MCF 10A (cell line): ENCODE measurements at regions not wholly inside any gene's neighbourhood (a gene's known extent, or its start where the extent isn't known, plus 50 kb on each side); places are given as distances from the start of the nearest gene placed in this dataset.

Experiments
- BruUV-seq: library from RNA; stranded (reverse); fragments of 400-500 nt; replicated peaks from 2 replicates; lab custom pipeline; 2021; lab: Mats Ljungman, UMichigan
- CTCF ChIA-PET: fragments of 300-600 bp; sonication (Branson Sonifier 250); formaldehyde crosslinking; extraction: SDS; loops from one replicate; lab custom pipeline; 2021; ENCODE audit warnings: antibody characterized with exemption, inconsistent platforms; lab: Yijun Ruan, JAX
- POLR2A ChIA-PET: fragments of 300-600, 350-650 bp; sonication (Branson Sonifier 250); formaldehyde crosslinking; extraction: SDS; loops from one replicate; lab custom pipeline; 2020; ENCODE audit warnings: antibody characterized with exemption, inconsistent platforms; lab: Yijun Ruan, JAX
- DNase-seq: peaks from one replicate; pipeline ENCODE4 v3.0.0-alpha.2; 2018; ENCODE audit not compliant: unreplicated experiment
- H3K27ac Mint-ChIP-seq: one replicate; pipeline ENCODE4 v1.8.0; 2022; ENCODE audit warnings: mild to moderate bottlenecking, low read depth, mixed read lengths; ENCODE audit not compliant: unreplicated experiment
- H3K27me3 Mint-ChIP-seq: one replicate; pipeline ENCODE4 v1.8.0; 2022; ENCODE audit warnings: mixed read lengths; ENCODE audit not compliant: insufficient read depth, unreplicated experiment
- H3K36me3 Mint-ChIP-seq: one replicate; pipeline ENCODE4 v1.8.0; 2022; ENCODE audit warnings: mild to moderate bottlenecking, moderate library complexity, mixed read lengths; ENCODE audit not compliant: insufficient read depth, unreplicated experiment
- H3K4me1 Mint-ChIP-seq: one replicate; pipeline ENCODE4 v1.8.0; 2022; ENCODE audit warnings: mixed read lengths; ENCODE audit not compliant: insufficient read depth, unreplicated experiment
- H3K4me3 Mint-ChIP-seq: one replicate; pipeline ENCODE4 v1.8.0; 2022; ENCODE audit warnings: mild to moderate bottlenecking, moderate library complexity, mixed read lengths; ENCODE audit not compliant: unreplicated experiment
- H3K9me3 Mint-ChIP-seq: one replicate; pipeline ENCODE4 v1.8.0; 2022; ENCODE audit warnings: mixed read lengths; ENCODE audit not compliant: unreplicated experiment
- CTCF ChIP-seq: fragments of 200-600 bp; IDR thresholded peaks from one replicate; pipeline ENCODE4 v1.8.0; 2022; ENCODE audit warnings: antibody characterized with exemption, mild to moderate bottlenecking; ENCODE audit not compliant: unreplicated experiment
- intact Hi-C: fragments of 100-400 bp; cut with micrococcal nuclease; formaldehyde crosslinking; loops from 2 replicates; pipeline ENCODE4 v1.14.1; 2022

DNA sequence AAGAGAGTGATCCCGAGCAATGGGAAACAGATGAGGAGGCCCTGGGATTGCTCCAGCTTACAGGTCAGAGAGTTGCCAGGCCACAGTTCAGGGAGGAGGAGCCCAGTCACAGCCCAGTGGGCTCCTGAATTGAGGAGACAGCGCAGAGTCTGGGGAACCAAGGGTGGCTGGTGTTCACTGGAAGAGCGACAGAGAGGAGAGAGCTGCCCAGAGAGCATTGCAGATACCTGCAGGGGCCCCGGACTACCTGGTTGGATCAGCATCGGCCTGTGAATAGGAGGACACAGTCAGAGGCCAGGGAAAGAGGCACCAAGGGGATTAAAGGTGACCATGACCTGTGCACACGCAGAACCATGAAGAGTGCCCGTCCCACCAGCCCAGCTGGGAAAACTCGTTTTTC is 648.6 kb downstream of the TBC1D22A start:
- no peak for DNase-seq
- H3K4me3 Mint-ChIP-seq, result no peak overlapping the region
- no peaks in the 10 kb centered on the region for H3K36me3 Mint-ChIP-seq
- no peak overlapping the region for H3K27ac Mint-ChIP-seq
- TF ChIP-seq CTCF, result no peak
- no TSS peak for BruUV-seq
- CTCF ChIA-PET, result no interaction called here
- intact Hi-C loops, result no loop called here
- H3K27me3 Mint-ChIP-seq, result peaks cover 38% of the 10 kb centered on the region
- POLR2A ChIA-PET, result interaction anchor here (0.6 kb wide), 1 partner anchor 304 kb away, joined by 4 read pairs; no protein-coding TSS in a partner anchor
- H3K9me3 Mint-ChIP-seq, result peaks cover 7% of the 10 kb centered on the region
- H3K4me1 Mint-ChIP-seq, result peaks cover 4% of the 10 kb centered on the region

GRCh38 chr22:47409539-47410275 is 647.3 kb downstream of the TBC1D22A start:
- peaks cover 7% of the 10 kb centered on the region for H3K9me3 Mint-ChIP-seq

GRCh38 chr22:47408409-47408808 is 646.0 kb downstream of the TBC1D22A start:
- intact Hi-C loops, result loop anchor here (1.0 to 2.0 kb wide), 2 partner anchors 178 to 428 kb away; no protein-coding TSS in a partner anchor
- Mint-ChIP-seq H3K27me3 (peaks cover 38% of the 10 kb centered on the region), H3K9me3 (peaks cover 7% of the 10 kb centered on the region), H3K4me3 (no peak overlapping the region), H3K4me1 (peaks cover 4% of the 10 kb centered on the region), H3K36me3 (no peaks in the 10 kb centered on the region), H3K27ac (no peak overlapping the region)
- peak; percentile 2 for DNase-seq
- no TSS peak for BruUV-seq
- POLR2A ChIA-PET, result no interaction called here
- CTCF ChIA-PET, result no interaction called here
- peak; percentile 37 for TF ChIP-seq CTCF

More at GRCh38 chr22:47409539-47410275, 647.3 kb downstream of the TBC1D22A start:
- Mint-ChIP-seq H3K27ac (peak overlapping the region; percentile 43), H3K4me3 (no peak overlapping the region), H3K36me3 (no peaks in the 10 kb centered on the region), H3K4me1 (peaks cover 4% of the 10 kb centered on the region), H3K27me3 (peaks cover 38% of the 10 kb centered on the region)
- TF ChIP-seq CTCF, result no peak
- no peak for DNase-seq
- ChIA-PET POLR2A (no interaction called here), CTCF (interaction anchor here (0.6 to 0.8 kb wide), 3 partner anchors 13 to 612 kb away, joined by 3 read pairs; no protein-coding TSS in a partner anchor)
- BruUV-seq, result no TSS peak
- intact Hi-C loops, result loop anchor here (2.0 kb wide), 1 partner anchor 427 kb away; no protein-coding TSS in a partner anchor

DNA sequence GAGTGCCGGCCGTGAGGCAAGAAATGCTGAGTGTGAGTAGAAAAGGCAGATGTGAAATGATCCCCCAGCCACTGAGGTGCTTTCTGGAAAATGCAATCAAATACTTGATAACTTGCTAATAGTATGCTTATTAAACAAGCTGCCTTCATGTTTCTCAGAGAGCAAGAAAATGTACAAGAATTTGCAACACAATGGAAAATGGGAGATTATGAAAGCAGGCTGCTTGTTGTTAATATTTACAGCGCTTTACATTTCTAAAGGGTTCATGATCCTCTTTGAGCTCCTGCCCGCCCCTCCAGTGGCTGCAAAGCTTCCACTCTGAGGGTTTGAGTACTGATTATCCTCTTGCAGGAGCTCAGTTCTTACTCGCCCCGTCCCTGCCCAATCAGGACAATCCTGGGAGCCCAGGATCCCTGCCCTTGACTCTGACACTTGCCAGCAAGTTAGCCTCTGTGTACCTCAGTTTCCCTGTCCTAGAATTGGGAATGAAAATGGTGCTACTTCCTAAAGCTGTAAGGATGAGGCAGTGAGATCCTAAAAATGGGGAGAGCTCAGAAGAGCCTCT is 645.1 kb downstream of the TBC1D22A start:
- H3K27ac Mint-ChIP-seq, result no peak overlapping the region
- peaks cover 7% of the 10 kb centered on the region for H3K9me3 Mint-ChIP-seq
- no peak for TF ChIP-seq CTCF
- peaks cover 38% of the 10 kb centered on the region for H3K27me3 Mint-ChIP-seq
- no peak for DNase-seq
- no TSS peak for BruUV-seq
- H3K4me3 Mint-ChIP-seq, result no peak overlapping the region
- intact Hi-C loops, result loop anchor here (1.0 to 2.0 kb wide), 2 partner anchors 179 to 429 kb away; no protein-coding TSS in a partner anchor
- CTCF ChIA-PET, result interaction anchor here (0.7 kb wide), 1 partner anchor 1679 kb away, joined by 3 read pairs; no protein-coding TSS in a partner anchor
- peaks cover 4% of the 10 kb centered on the region for H3K4me1 Mint-ChIP-seq
- H3K36me3 Mint-ChIP-seq, result no peaks in the 10 kb centered on the region
- POLR2A ChIA-PET, result no interaction called here
